Endothelial cell of umbilical vein (primary cell): ENCODE measurements at regions not wholly inside any gene's neighbourhood (a gene's known extent, or its start where the extent isn't known, plus 50 kb on each side); places are given as distances from the start of the nearest gene placed in this dataset.

Experiments used
- BruUV-seq: library from RNA; stranded (reverse); fragments of 400-500 nt; replicated peaks from 2 replicates; lab custom pipeline; 2021; lab: Mats Ljungman, UMichigan
- CTCF ChIA-PET: fragments of 300-600, 350-600 bp; sonication (Branson Sonifier 250); formaldehyde crosslinking; loops from one replicate; lab custom pipeline; 2021; ENCODE audit warnings: antibody characterized with exemption, inconsistent platforms; lab: Charles Lee
- POLR2A ChIA-PET: fragments of 300-600, 350-600 bp; sonication (Branson Sonifier 250); formaldehyde crosslinking; loops from one replicate; lab custom pipeline; 2021; ENCODE audit warnings: antibody characterized with exemption, inconsistent platforms; lab: Charles Lee
- DNase-seq: peaks from one replicate; pipeline ENCODE4 v3.0.0-alpha.2; 2011; ENCODE audit warnings: low read depth, low spot score
- FAIRE-seq: peaks from 2 replicates; lab custom pipeline; 2011; peaks lifted over from hg19 to GRCh38; lab: Jason Lieb, UNC
- H2AFZ ChIP-seq: 2 replicates; pipeline ENCODE4 v1.6.0; 2012; ENCODE audit warnings: low read depth, low read length, control low read depth, inconsistent platforms
- H3K27ac ChIP-seq: 2 replicates; pipeline ENCODE4 v1.5.1; 2011; ENCODE audit warnings: low read depth, mild to moderate bottlenecking, control low read depth, low read length, moderate library complexity; ENCODE audit not compliant: insufficient read depth
- H3K27me3 ChIP-seq, 2 experiments: 2 replicates each; pipeline versions ENCODE4 v1.6.0 to v1.6.1; 2011; ENCODE audit warnings: low read length in 2 of 2, mixed read lengths in 1 of 2; ENCODE audit not compliant: control insufficient read depth in 2 of 2, insufficient read depth in 2 of 2
- H3K36me3 ChIP-seq, 2 experiments: 2 replicates in 1 of 2; 3 replicates in 1 of 2; pipeline ENCODE4 v1.5.1; 2011; ENCODE audit warnings: low read length in 2 of 2, mild to moderate bottlenecking in 1 of 2, moderate library complexity in 1 of 2; ENCODE audit not compliant: control insufficient read depth in 2 of 2, insufficient read depth in 2 of 2; ENCODE audit errors: extremely low read depth in 1 of 2
- H3K4me1 ChIP-seq: 3 replicates; pipeline ENCODE4 v1.5.1; 2011; ENCODE audit warnings: mild to moderate bottlenecking, low read length; ENCODE audit not compliant: control insufficient read depth, insufficient read depth; ENCODE audit errors: extremely low read depth
- H3K4me2 ChIP-seq: 2 replicates; pipeline ENCODE4 v1.6.1; 2011; ENCODE audit warnings: low read length, control low read depth, mixed read lengths; ENCODE audit not compliant: insufficient read depth
- H3K4me3 ChIP-seq, 3 experiments: fragments of 200-600 bp in 1 of 3; sonication (generic), shearing (Covaris generic) in 1 of 3; replicated peaks in 1 of 3; 2 replicates each; pipeline ENCODE4 v1.5.1; 2011 to 2016; ENCODE audit warnings: control low read depth in 3 of 3, low read length in 3 of 3, mild to moderate bottlenecking in 2 of 3, inconsistent platforms in 1 of 3, low read depth in 1 of 3, moderate library complexity in 1 of 3; ENCODE audit not compliant: insufficient read depth in 1 of 3
- H3K79me2 ChIP-seq: 2 replicates; pipeline ENCODE4 v1.6.0; 2012; ENCODE audit warnings: low read length, inconsistent platforms; ENCODE audit not compliant: control insufficient read depth, insufficient read depth
- H3K9ac ChIP-seq: replicated peaks from 2 replicates; pipeline ENCODE3; 2011; ENCODE audit warnings: low read length, control low read depth; ENCODE audit not compliant: insufficient read depth; ENCODE audit errors: extremely low read depth
- H3K9me1 ChIP-seq: replicated peaks from 3 replicates; pipeline ENCODE4 v1.6.0; 2011; ENCODE audit warnings: mild to moderate bottlenecking, low read length; ENCODE audit not compliant: control insufficient read depth, insufficient read depth; ENCODE audit errors: extremely low read depth
- H3K9me3 ChIP-seq: replicated peaks from 2 replicates; pipeline ENCODE4 v1.5.1; 2012; ENCODE audit warnings: low read length, inconsistent platforms; ENCODE audit not compliant: control insufficient read depth, insufficient read depth
- H4K20me1 ChIP-seq: replicated peaks from 2 replicates; pipeline ENCODE3; 2011; ENCODE audit warnings: mild to moderate bottlenecking, low read length; ENCODE audit not compliant: control insufficient read depth, insufficient read depth; ENCODE audit errors: extremely low read depth
- CTCF ChIP-seq, 2 donors: IDR thresholded peaks; 1 replicate in 1 of 2; 2 replicates in 1 of 2; pipeline ENCODE4 v1.5.1; 2011; ENCODE audit warnings: low read length in 2 of 2, mild to moderate bottlenecking in 2 of 2, moderate library complexity in 2 of 2, control low read depth in 1 of 2, inconsistent platforms in 1 of 2, low read depth in 1 of 2; ENCODE audit not compliant: insufficient read depth in 1 of 2; ENCODE audit errors: extremely low read depth in 1 of 2
- EZH2 ChIP-seq: IDR thresholded peaks from 2 replicates; pipeline ENCODE4 v1.6.1; 2012; ENCODE audit warnings: borderline replicate concordance, low read depth, mild to moderate bottlenecking, moderate library complexity, low read length, inconsistent platforms; ENCODE audit not compliant: severe bottlenecking
- FOS ChIP-seq: IDR thresholded peaks from 2 replicates; pipeline ENCODE4 v1.6.1; 2011; ENCODE audit warnings: mild to moderate bottlenecking, low read length, moderate library complexity, borderline replicate concordance; ENCODE audit not compliant: insufficient read depth
- GATA2 ChIP-seq: IDR thresholded peaks from 2 replicates; pipeline ENCODE4 v1.7.0; 2011; ENCODE audit warnings: low read depth, mild to moderate bottlenecking, moderate library complexity, mixed read lengths, low read length; ENCODE audit not compliant: insufficient read length, insufficient read depth
- JUN ChIP-seq: IDR thresholded peaks from 2 replicates; pipeline ENCODE4 v1.6.1; 2011; ENCODE audit warnings: borderline replicate concordance, low read depth; ENCODE audit not compliant: insufficient read length, insufficient read depth
- MAX ChIP-seq: IDR thresholded peaks from 2 replicates; pipeline ENCODE4 v1.6.1; 2011; ENCODE audit not compliant: insufficient read depth, insufficient read length
- MYC ChIP-seq: IDR thresholded peaks from one replicate; pipeline ENCODE4 v1.6.1; 2011; ENCODE audit warnings: mild to moderate bottlenecking, low read depth, low read length
- POLR2A ChIP-seq: IDR thresholded peaks from 2 replicates; pipeline ENCODE4 v1.6.1; 2012; ENCODE audit warnings: low read depth, mild to moderate bottlenecking, control low read depth, low read length
- POLR2AphosphoS5 ChIP-seq: IDR thresholded peaks from 2 replicates; pipeline ENCODE4 v1.6.1; 2012; ENCODE audit warnings: low read depth, mild to moderate bottlenecking, control low read depth, low read length, moderate library complexity; ENCODE audit not compliant: insufficient read depth
- dilution Hi-C: fragments of 300-500 bp; cut with MboI; formaldehyde crosslinking; loops from one replicate; pipeline ENCODE4 v1.15.0; 2019; ENCODE audit warnings: low sequenced_read_pairs; ENCODE audit not compliant: extremely low pct_ligation_motif_present
- intact Hi-C: fragments of 100-400 bp; cut with micrococcal nuclease; formaldehyde crosslinking; loops from one replicate; pipeline ENCODE4 v1.10.0; 2022

- Histone ChIP-seq H3K4me3 (no peak overlapping the region), H3K9me1 (no peaks in the 10 kb centered on the region), H2AFZ (no peak overlapping the region), H3K79me2 (no peaks in the 10 kb centered on the region), H3K36me3 (peaks cover 0 to 11% of the 10 kb centered on the region in 2 experiments), H3K27ac (no peak overlapping the region), H3K4me1 (no peaks in the 10 kb centered on the region), H3K4me2 (no peak overlapping the region), H4K20me1 (no peaks in the 10 kb centered on the region), H3K27me3 (no peaks in the 10 kb centered on the region), H3K9me3 (no peaks in the 10 kb centered on the region), H3K9ac (no peak overlapping the region)
- intact Hi-C loops, result no loop called here
- no TSS peak for BruUV-seq
- FAIRE-seq (no peak), DNase-seq (no peak)
- dilution Hi-C loops, result no loop called here
- POLR2A ChIA-PET, result no interaction called here
- CTCF ChIA-PET, result no interaction called here
- TF ChIP-seq MAX, result no peak
- no peak for TF ChIP-seq GATA2
- no peak for TF ChIP-seq CTCF (IDR thresholded peaks at IDR 0.05; ENCODE audit: extremely low read depth in 1 of 2, insufficient read depth in 1 of 2, low read depth in 1 of 2, low read length in 2 of 2)
- TF ChIP-seq JUN, result no peak
- no peak for TF ChIP-seq EZH2
- no peak for TF ChIP-seq MYC
- no peak for TF ChIP-seq FOS
- TF ChIP-seq POLR2A, result no peak
- no peak for TF ChIP-seq POLR2AphosphoS5
Observed at GRCh38 chr2:16565481-16565880, 100.2 kb downstream of the CYRIA start.
